ENCODE measurements at regions not wholly inside any gene's neighbourhood (a gene's known extent, or its start where the extent isn't known, plus 50 kb on each side); places are given as distances from the start of the nearest gene placed in this dataset.

DNA sequence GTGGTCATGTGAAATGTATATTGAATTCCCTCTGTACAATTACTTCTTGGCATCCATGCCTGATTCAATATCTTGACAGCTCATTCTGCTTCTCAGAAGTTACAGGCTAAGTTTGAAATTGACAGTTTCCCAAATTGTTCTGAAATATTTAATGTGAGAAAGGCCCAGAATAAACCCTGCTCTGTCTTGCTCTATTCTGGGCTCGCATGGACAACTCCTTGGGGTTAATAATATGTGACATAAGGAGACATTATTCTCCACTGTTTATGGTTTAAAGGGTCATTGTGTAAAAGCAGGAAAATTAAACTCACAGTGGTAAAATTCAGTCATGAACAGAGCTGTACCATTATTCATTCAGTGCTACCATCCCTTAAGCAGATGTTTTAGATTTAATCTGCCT lies 160.7 kb upstream of the CNTNAP5 start:
- no peak overlapping the region for H2BK120ac ChIP-seq (ENCODE audit: low read depth, low read length)
- no peak overlapping the region for H3K9ac ChIP-seq (ENCODE audit: low read length)
- H2BK5ac ChIP-seq (ENCODE audit: low read depth, low read length, poor library complexity, severe bottlenecking) = no peak overlapping the region
- no peak overlapping the region for H3K27ac ChIP-seq (ENCODE audit: low read length, poor library complexity, severe bottlenecking)
- no peaks in the 10 kb centered on the region for H3K4me1 ChIP-seq (ENCODE audit: control insufficient read depth, insufficient read depth, low read depth, low read length)
- no peak overlapping the region for H3K4ac ChIP-seq (ENCODE audit: low read depth in 1 of 2, low read length in 2 of 2)
- H3K4me2 ChIP-seq (ENCODE audit: low read length, poor library complexity, severe bottlenecking) = no peak overlapping the region
- H3K14ac ChIP-seq (ENCODE audit: low read length in 2 of 2) = no peak overlapping the region
- no peak for DNase-seq
- no peaks in the 10 kb centered on the region for H3K79me1 ChIP-seq (replicated peaks; ENCODE audit: low read length, poor library complexity, severe bottlenecking)
- H4K91ac ChIP-seq (ENCODE audit: low read length) = no peak overlapping the region
- H3K36me3 ChIP-seq (ENCODE audit: control insufficient read depth in 1 of 2, insufficient read depth in 2 of 2, low read depth in 1 of 2, low read length in 2 of 2) = no peaks in the 10 kb centered on the region
- no peak overlapping the region for H2AK5ac ChIP-seq (ENCODE audit: low read length, severe bottlenecking)
- H3K27me3 ChIP-seq (ENCODE audit: control insufficient read depth in 1 of 2, insufficient read depth in 1 of 2, low read length in 2 of 2) = no peaks in the 10 kb centered on the region
- H3K9me3 ChIP-seq (ENCODE audit: control insufficient read depth, low read length) = peaks cover 14% of the 10 kb centered on the region
- H4K8ac ChIP-seq (ENCODE audit: low read length) = no peak overlapping the region
- H2BK12ac ChIP-seq (ENCODE audit: low read length in 2 of 2) = no peak overlapping the region
- no peak overlapping the region for H3K18ac ChIP-seq (ENCODE audit: low read depth in 1 of 2, low read length in 2 of 2)
- H2AFZ ChIP-seq (ENCODE audit: low read depth, low read length) = no peak overlapping the region
- 75% methylated on average over 1 of the region's 1 CpG for WGBS
- no peak overlapping the region for H2BK15ac ChIP-seq (ENCODE audit: low read depth, poor library complexity, severe bottlenecking)
- H3K23ac ChIP-seq (ENCODE audit: low read length in 2 of 2) = no peak overlapping the region
- no peak overlapping the region for H3K4me3 ChIP-seq (ENCODE audit: insufficient read depth in 1 of 2, low read depth in 1 of 2, low read length in 2 of 2)

DNA sequence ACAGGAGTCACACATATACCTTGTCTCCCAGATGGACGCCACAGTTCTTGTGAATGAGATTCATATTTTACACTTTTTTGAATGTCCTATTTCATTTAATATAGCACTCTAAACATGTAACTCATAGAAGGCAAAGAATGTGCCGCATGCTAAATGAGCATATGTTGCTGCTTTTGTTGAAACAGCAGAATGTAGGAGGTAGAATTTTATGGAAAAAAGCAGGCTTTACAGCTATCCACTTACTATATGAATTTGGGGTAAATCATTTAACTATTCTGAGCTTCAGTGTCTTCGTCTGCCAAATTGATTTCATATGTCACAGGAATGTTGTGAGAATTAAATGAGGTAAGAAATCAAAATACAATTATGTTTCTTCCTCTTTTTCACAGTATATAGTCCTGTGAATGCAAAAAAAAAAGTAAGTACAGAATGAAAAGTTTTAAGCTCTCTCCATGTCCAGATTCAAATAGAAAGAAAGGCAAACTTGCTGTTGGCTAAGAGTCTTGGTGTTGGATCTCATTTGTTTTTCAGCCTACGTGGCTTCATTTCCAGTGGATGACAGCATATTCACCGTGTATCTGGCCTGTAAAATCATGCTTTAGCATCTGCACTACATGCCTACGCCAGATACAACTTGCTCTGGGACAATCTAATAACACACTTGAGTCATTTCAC lies 154.7 kb upstream of the CNTNAP5 start:
- H3K27me3 ChIP-seq (ENCODE audit: control insufficient read depth in 1 of 2, insufficient read depth in 1 of 2, low read length in 2 of 2) = no peaks in the 10 kb centered on the region
- H3K36me3 ChIP-seq (ENCODE audit: control insufficient read depth in 1 of 2, insufficient read depth in 2 of 2, low read depth in 1 of 2, low read length in 2 of 2) = no peaks in the 10 kb centered on the region
- H2AK5ac ChIP-seq (ENCODE audit: low read length, severe bottlenecking) = no peak overlapping the region
- H2BK5ac ChIP-seq (ENCODE audit: low read depth, low read length, poor library complexity, severe bottlenecking) = no peak overlapping the region
- no peak overlapping the region for H4K8ac ChIP-seq (ENCODE audit: low read length)
- no peaks in the 10 kb centered on the region for H3K4me1 ChIP-seq (ENCODE audit: control insufficient read depth, insufficient read depth, low read depth, low read length)
- H3K23ac ChIP-seq (ENCODE audit: low read length in 2 of 2) = no peak overlapping the region
- peaks cover 18% of the 10 kb centered on the region for H3K9me3 ChIP-seq (ENCODE audit: control insufficient read depth, low read length)
- no peak overlapping the region for H3K4ac ChIP-seq (ENCODE audit: low read depth in 1 of 2, low read length in 2 of 2)
- H3K4me3 ChIP-seq (ENCODE audit: insufficient read depth in 1 of 2, low read depth in 1 of 2, low read length in 2 of 2) = no peak overlapping the region
- no peak for DNase-seq
- H4K91ac ChIP-seq (ENCODE audit: low read length) = no peak overlapping the region
- no peaks in the 10 kb centered on the region for H3K79me1 ChIP-seq (replicated peaks; ENCODE audit: low read length, poor library complexity, severe bottlenecking)
- H2BK120ac ChIP-seq (ENCODE audit: low read depth, low read length) = no peak overlapping the region
- no peak overlapping the region for H2AFZ ChIP-seq (ENCODE audit: low read depth, low read length)
- H3K14ac ChIP-seq (ENCODE audit: low read length in 2 of 2) = no peak overlapping the region
- no peak overlapping the region for H2BK15ac ChIP-seq (ENCODE audit: low read depth, poor library complexity, severe bottlenecking)
- no peak overlapping the region for H3K27ac ChIP-seq (ENCODE audit: low read length, poor library complexity, severe bottlenecking)
- H3K18ac ChIP-seq (ENCODE audit: low read depth in 1 of 2, low read length in 2 of 2) = no peak overlapping the region
- no peak overlapping the region for H3K4me2 ChIP-seq (ENCODE audit: low read length, poor library complexity, severe bottlenecking)
- no peak overlapping the region for H3K9ac ChIP-seq (ENCODE audit: low read length)
- 61% methylated on average over 4 of the region's 6 CpGs for WGBS
- H2BK12ac ChIP-seq (ENCODE audit: low read length in 2 of 2) = no peak overlapping the region

DNA sequence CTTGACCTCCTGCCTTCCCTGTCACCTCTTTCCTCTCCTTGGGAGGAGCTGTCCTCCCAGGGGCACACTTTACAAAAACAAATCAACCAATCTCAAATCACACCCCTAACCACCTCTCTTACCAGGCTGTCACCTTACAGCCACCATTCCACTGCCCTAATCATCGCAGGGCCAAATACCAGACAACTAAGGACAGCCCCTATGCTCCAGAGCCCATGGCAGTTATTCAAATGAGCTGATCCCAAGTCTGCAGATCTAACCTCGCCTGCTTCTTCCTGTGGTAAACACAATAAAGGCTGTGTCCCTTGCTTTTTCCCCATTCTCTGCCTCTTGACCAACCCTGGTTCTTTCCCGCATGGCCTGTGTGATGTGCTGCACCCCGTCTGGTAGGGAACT lies 154.2 kb upstream of the CNTNAP5 start:
- Histone ChIP-seq H3K9me3 (ENCODE audit: control insufficient read depth, low read length) (peaks cover 21% of the 10 kb centered on the region), H3K4me3 (ENCODE audit: insufficient read depth in 1 of 2, low read depth in 1 of 2, low read length in 2 of 2) (no peak overlapping the region), H2BK5ac (ENCODE audit: low read depth, low read length, poor library complexity, severe bottlenecking) (no peak overlapping the region), H2BK15ac (ENCODE audit: low read depth, poor library complexity, severe bottlenecking) (no peak overlapping the region), H2AK5ac (ENCODE audit: low read length, severe bottlenecking) (no peak overlapping the region), H2AFZ (ENCODE audit: low read depth, low read length) (no peak overlapping the region), H3K36me3 (ENCODE audit: control insufficient read depth in 1 of 2, insufficient read depth in 2 of 2, low read depth in 1 of 2, low read length in 2 of 2) (no peaks in the 10 kb centered on the region), H4K91ac (ENCODE audit: low read length) (no peak overlapping the region), H3K14ac (ENCODE audit: low read length in 2 of 2) (no peak overlapping the region), H2BK120ac (ENCODE audit: low read depth, low read length) (no peak overlapping the region), H3K9ac (ENCODE audit: low read length) (no peak overlapping the region), H3K18ac (ENCODE audit: low read depth in 1 of 2, low read length in 2 of 2) (no peak overlapping the region), H3K27me3 (ENCODE audit: control insufficient read depth in 1 of 2, insufficient read depth in 1 of 2, low read length in 2 of 2) (no peaks in the 10 kb centered on the region), H4K8ac (ENCODE audit: low read length) (no peak overlapping the region), H3K79me1 (replicated peaks; ENCODE audit: low read length, poor library complexity, severe bottlenecking) (no peaks in the 10 kb centered on the region), H3K4me1 (ENCODE audit: control insufficient read depth, insufficient read depth, low read depth, low read length) (no peaks in the 10 kb centered on the region), H2BK12ac (ENCODE audit: low read length in 2 of 2) (no peak overlapping the region), H3K27ac (ENCODE audit: low read length, poor library complexity, severe bottlenecking) (no peak overlapping the region), H3K23ac (ENCODE audit: low read length in 2 of 2) (no peak overlapping the region), H3K4me2 (ENCODE audit: low read length, poor library complexity, severe bottlenecking) (no peak overlapping the region), H3K4ac (ENCODE audit: low read depth in 1 of 2, low read length in 2 of 2) (no peak overlapping the region)
- 69% methylated on average over 4 of the region's 4 CpGs for WGBS
- no peak for DNase-seq

DNA sequence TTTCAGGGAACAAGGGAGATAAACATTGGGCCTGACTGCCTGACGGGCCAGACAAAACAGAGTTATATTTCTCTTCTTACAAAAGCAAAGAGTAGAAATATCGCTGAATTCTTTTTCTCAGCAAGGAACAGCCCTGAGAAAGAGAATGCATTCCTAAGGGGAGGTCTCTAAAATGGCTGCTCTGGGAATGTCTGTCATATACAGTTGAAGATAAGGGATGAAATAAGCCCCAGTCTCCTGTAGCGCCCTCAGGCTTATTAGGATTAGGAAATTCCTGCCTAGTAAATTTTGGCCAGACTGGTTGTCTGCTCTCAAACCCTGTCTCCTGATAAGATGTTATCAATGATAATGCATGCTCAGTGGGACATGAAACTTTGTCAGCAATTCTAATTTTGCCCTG lies 134.9 kb upstream of the CNTNAP5 start:
- H3K18ac ChIP-seq (ENCODE audit: low read depth in 1 of 2, low read length in 2 of 2) = no peak overlapping the region
- H3K14ac ChIP-seq (ENCODE audit: low read length in 2 of 2) = no peak overlapping the region
- no peak overlapping the region for H3K9ac ChIP-seq (ENCODE audit: low read length)
- no peak overlapping the region for H4K91ac ChIP-seq (ENCODE audit: low read length)
- no peaks in the 10 kb centered on the region for H3K36me3 ChIP-seq (ENCODE audit: control insufficient read depth in 1 of 2, insufficient read depth in 2 of 2, low read depth in 1 of 2, low read length in 2 of 2)
- DNase-seq = no peak
- H2AK5ac ChIP-seq (ENCODE audit: low read length, severe bottlenecking) = no peak overlapping the region
- no peak overlapping the region for H2BK5ac ChIP-seq (ENCODE audit: low read depth, low read length, poor library complexity, severe bottlenecking)
- no peak overlapping the region for H3K4me2 ChIP-seq (ENCODE audit: low read length, poor library complexity, severe bottlenecking)
- no peak overlapping the region for H3K4me3 ChIP-seq (ENCODE audit: insufficient read depth in 1 of 2, low read depth in 1 of 2, low read length in 2 of 2)
- WGBS = 88% methylated on average over 3 of the region's 3 CpGs
- H3K23ac ChIP-seq (ENCODE audit: low read length in 2 of 2) = no peak overlapping the region
- no peak overlapping the region for H3K4ac ChIP-seq (ENCODE audit: low read depth in 1 of 2, low read length in 2 of 2)
- H2BK12ac ChIP-seq (ENCODE audit: low read length in 2 of 2) = no peak overlapping the region
- no peak overlapping the region for H4K8ac ChIP-seq (ENCODE audit: low read length)
- no peak overlapping the region for H2AFZ ChIP-seq (ENCODE audit: low read depth, low read length)
- H3K27me3 ChIP-seq (ENCODE audit: control insufficient read depth in 1 of 2, insufficient read depth in 1 of 2, low read length in 2 of 2) = no peaks in the 10 kb centered on the region
- H3K4me1 ChIP-seq (ENCODE audit: control insufficient read depth, insufficient read depth, low read depth, low read length) = no peaks in the 10 kb centered on the region
- no peak overlapping the region for H2BK120ac ChIP-seq (ENCODE audit: low read depth, low read length)
- H3K27ac ChIP-seq (ENCODE audit: low read length, poor library complexity, severe bottlenecking) = no peak overlapping the region
- no peak overlapping the region for H2BK15ac ChIP-seq (ENCODE audit: low read depth, poor library complexity, severe bottlenecking)
- H3K79me1 ChIP-seq (replicated peaks; ENCODE audit: low read length, poor library complexity, severe bottlenecking) = no peaks in the 10 kb centered on the region
- H3K9me3 ChIP-seq (ENCODE audit: control insufficient read depth, low read length) = peaks cover 39% of the 10 kb centered on the region
